ENCODE measurements at regions not wholly inside any gene's neighbourhood (a gene's known extent, or its start where the extent isn't known, plus 50 kb on each side); places are given as distances from the start of the nearest gene placed in this dataset.

- no peak for TF ChIP-seq CTCF (IDR thresholded peaks at IDR 0.05)
- TF ChIP-seq POLR2A (IDR thresholded peaks at IDR 0.05): no peak
- no peak for TF ChIP-seq EP300 (IDR thresholded peaks at IDR 0.05)
- H3K4me3 ChIP-seq: no peak overlapping the region
- no peak overlapping the region for H3K27ac ChIP-seq
- no peaks in the 10 kb centered on the region for H3K27me3 ChIP-seq
- intact Hi-C loops (cut with DNase I): no loop called here
- H3K9me3 ChIP-seq: no peaks in the 10 kb centered on the region
- WGBS, 3 donors: 78 to 91% (median 88%) methylated on average over 2 of the region's 2 CpGs
- H3K4me1 ChIP-seq (ENCODE audit: insufficient read depth): no peaks in the 10 kb centered on the region
- H3K36me3 ChIP-seq: no peaks in the 10 kb centered on the region
- no peak for DNase-seq
Measured at GRCh38 chr6:156419594-156419993, 357.6 kb upstream of the ARID1B start.

- no peak overlapping the region for H3K4me3 ChIP-seq
- no peaks in the 10 kb centered on the region for H3K9me3 ChIP-seq
- TF ChIP-seq POLR2A (IDR thresholded peaks at IDR 0.05) (no peak), EP300 (IDR thresholded peaks at IDR 0.05) (no peak), CTCF (IDR thresholded peaks at IDR 0.05) (no peak)
- WGBS, 3 donors: 84 to 94% (median 91%) methylated on average over 1 of the region's 1 CpG
- no peak overlapping the region for H3K27ac ChIP-seq
- DNase-seq: no peak
- intact Hi-C loops (cut with DNase I): no loop called here
- no peaks in the 10 kb centered on the region for H3K4me1 ChIP-seq (ENCODE audit: insufficient read depth)
- H3K36me3 ChIP-seq: no peaks in the 10 kb centered on the region
- H3K27me3 ChIP-seq: no peaks in the 10 kb centered on the region
Measured at GRCh38 chr6:156418253-156418652, 358.9 kb upstream of the ARID1B start.

- TF ChIP-seq EP300 (IDR thresholded peaks at IDR 0.05) (no peak), POLR2A (IDR thresholded peaks at IDR 0.05) (no peak), CTCF (IDR thresholded peaks at IDR 0.05) (no peak)
- no peaks in the 10 kb centered on the region for H3K36me3 ChIP-seq
- WGBS, 3 donors: 91 to 95% (median 94%) methylated on average over 1 of the region's 1 CpG
- no peak for DNase-seq
- H3K4me1 ChIP-seq (ENCODE audit: insufficient read depth): no peaks in the 10 kb centered on the region
- H3K27me3 ChIP-seq: no peaks in the 10 kb centered on the region
- intact Hi-C loops (cut with DNase I): no loop called here
- H3K9me3 ChIP-seq: no peaks in the 10 kb centered on the region
- no peak overlapping the region for H3K27ac ChIP-seq
- H3K4me3 ChIP-seq: no peak overlapping the region
Measured at GRCh38 chr6:156416391-156416790, 360.8 kb upstream of the ARID1B start.

GRCh38 chr6:156413154-156413553 lies 364.0 kb upstream of the ARID1B start:
- no peaks in the 10 kb centered on the region for H3K9me3 ChIP-seq
- H3K36me3 ChIP-seq: no peaks in the 10 kb centered on the region
- no peak overlapping the region for H3K27ac ChIP-seq
- TF ChIP-seq EP300 (IDR thresholded peaks at IDR 0.05): no peak
- no peak for TF ChIP-seq CTCF (IDR thresholded peaks at IDR 0.05)
- TF ChIP-seq POLR2A (IDR thresholded peaks at IDR 0.05): no peak
- H3K27me3 ChIP-seq: no peaks in the 10 kb centered on the region
- H3K4me3 ChIP-seq: no peak overlapping the region
- H3K4me1 ChIP-seq (ENCODE audit: insufficient read depth): no peaks in the 10 kb centered on the region
- DNase-seq: no peak
- intact Hi-C loops (cut with DNase I): no loop called here
- 80 to 92% (median 88%) methylated on average over 2 of the region's 2 CpGs for whole genome bisulfite sequencing, 3 donors

GRCh38 chr6:156410649-156411048 lies 366.5 kb upstream of the ARID1B start:
- Histone ChIP-seq H3K27me3 (no peaks in the 10 kb centered on the region), H3K4me3 (no peak overlapping the region), H3K4me1 (ENCODE audit: insufficient read depth) (no peaks in the 10 kb centered on the region), H3K27ac (no peak overlapping the region), H3K36me3 (no peaks in the 10 kb centered on the region), H3K9me3 (no peaks in the 10 kb centered on the region)
- intact Hi-C loops (cut with DNase I): no loop called here
- TF ChIP-seq CTCF (IDR thresholded peaks at IDR 0.05): no peak
- no peak for TF ChIP-seq POLR2A (IDR thresholded peaks at IDR 0.05)
- TF ChIP-seq EP300 (IDR thresholded peaks at IDR 0.05): no peak
- DNase-seq: no peak
